ENCODE measurements at regions not wholly inside any gene's neighbourhood (a gene's known extent, or its start where the extent isn't known, plus 50 kb on each side); places are given as distances from the start of the nearest gene placed in this dataset.

GRCh38 chr9:109953300-109953699 is 173.3 kb downstream of the PALM2AKAP2 start:
- no peak for DNase-seq

GRCh38 chr9:109953813-109954497 is 174.0 kb downstream of the PALM2AKAP2 start:
- peak; percentile 19 for DNase-seq

- no peak for DNase-seq
Measured at GRCh38 chr9:109956717-109957440, 176.9 kb downstream of the PALM2AKAP2 start.

GRCh38 chr9:109959679-109960078 is 179.7 kb downstream of the PALM2AKAP2 start:
- no peak for DNase-seq

GRCh38 chr9:109961626-109962025 is 181.6 kb downstream of the PALM2AKAP2 start:
- DNase-seq: no peak

- DNase-seq: no peak
Measured at GRCh38 chr9:109962215-109962614, 182.2 kb downstream of the PALM2AKAP2 start.

GRCh38 chr9:109963079-109963478 is 183.1 kb downstream of the PALM2AKAP2 start:
- peak; percentile 19 for DNase-seq

GRCh38 chr9:109966643-109967368 is 186.8 kb downstream of the PALM2AKAP2 start:
- no peak for DNase-seq

GRCh38 chr9:109967651-109968642 is 187.9 kb downstream of the PALM2AKAP2 start:
- DNase-seq: no peak

GRCh38 chr9:109969011-109969410 is 189.0 kb downstream of the PALM2AKAP2 start:
- peak; percentile 33 for DNase-seq

GRCh38 chr9:109969573-109970237 is 189.7 kb downstream of the PALM2AKAP2 start:
- DNase-seq: no peak

GRCh38 chr9:109971226-109971625 is 191.2 kb downstream of the PALM2AKAP2 start:
- DNase-seq: no peak

- DNase-seq: no peak
Measured at GRCh38 chr9:109972026-109972882, 192.3 kb downstream of the PALM2AKAP2 start.

GRCh38 chr9:109973336-109973735 is 193.3 kb downstream of the PALM2AKAP2 start:
- DNase-seq: no peak

- DNase-seq: no peak
Measured at GRCh38 chr9:109974143-109974917, 194.3 kb downstream of the PALM2AKAP2 start.

- DNase-seq: no peak
Measured at GRCh38 chr9:109974918-109975276, 194.9 kb downstream of the PALM2AKAP2 start.

- no peak for DNase-seq
Measured at GRCh38 chr9:109975574-109976295, 195.7 kb downstream of the PALM2AKAP2 start.

- DNase-seq: no peak
Measured at GRCh38 chr9:109976303-109976702, 196.3 kb downstream of the PALM2AKAP2 start.

- no peak for DNase-seq
Measured at GRCh38 chr9:109977521-109977920, 197.5 kb downstream of the PALM2AKAP2 start.
